Hepatocyte (in vitro differentiated cells): ENCODE measurements at regions not wholly inside any gene's neighbourhood (a gene's known extent, or its start where the extent isn't known, plus 50 kb on each side); places are given as distances from the start of the nearest gene placed in this dataset.

Experiments
- DNase-seq: peaks from one replicate; pipeline ENCODE4 v3.0.0-alpha.2; 2016; ENCODE audit warnings: low spot score
- H2AFZ ChIP-seq: fragments of 200-600 bp; sonication (generic); 2 replicates; pipeline ENCODE4 v1.6.0; 2016; ENCODE audit warnings: antibody characterized with exemption, mild to moderate bottlenecking
- H3K27ac ChIP-seq: fragments of 200-600 bp; sonication (generic); 2 replicates; pipeline ENCODE4 v1.5.1; 2016; ENCODE audit warnings: mild to moderate bottlenecking
- H3K27me3 ChIP-seq: fragments of 200-600 bp; sonication (generic); 2 replicates; pipeline ENCODE4 v1.6.1; 2016
- H3K36me3 ChIP-seq: fragments of 200-600 bp; sonication (generic); replicated peaks from 2 replicates; pipeline ENCODE4 v1.5.1; 2016; ENCODE audit warnings: low read depth; ENCODE audit not compliant: insufficient read depth
- H3K4me1 ChIP-seq: fragments of 200-600 bp; sonication (generic); 2 replicates; pipeline ENCODE4 v1.5.1; 2016; ENCODE audit warnings: mild to moderate bottlenecking, moderate library complexity; ENCODE audit not compliant: insufficient read depth
- H3K4me2 ChIP-seq: fragments of 200-600 bp; sonication (generic); 2 replicates; pipeline ENCODE4 v1.6.0; 2016
- H3K4me3 ChIP-seq: fragments of 200-600 bp; sonication (generic); 2 replicates; pipeline ENCODE4 v1.5.1; 2016; ENCODE audit warnings: mild to moderate bottlenecking
- H3K79me2 ChIP-seq: fragments of 200-600 bp; sonication (generic); 2 replicates; pipeline ENCODE4 v1.6.0; 2017; ENCODE audit warnings: mild to moderate bottlenecking
- H3K9me2 ChIP-seq: fragments of 200-600 bp; sonication (generic); replicated peaks from 2 replicates; pipeline ENCODE4 v1.6.0; 2017; ENCODE audit warnings: mild to moderate bottlenecking; ENCODE audit not compliant: insufficient read depth
- H3K9me3 ChIP-seq: fragments of 200-600 bp; sonication (generic); 2 replicates; pipeline ENCODE4 v1.5.1; 2016; ENCODE audit warnings: low read depth, mild to moderate bottlenecking
- H4K20me1 ChIP-seq: fragments of 200-600 bp; sonication (generic); 2 replicates; pipeline ENCODE4 v1.6.0; 2016; ENCODE audit warnings: mild to moderate bottlenecking; ENCODE audit not compliant: insufficient read depth, poor library complexity, severe bottlenecking
- CTCF ChIP-seq: fragments of 200-600 bp; sonication (generic); IDR thresholded peaks from 2 replicates; pipeline ENCODE4 v1.5.1; 2016; ENCODE audit warnings: antibody characterized with exemption, mild to moderate bottlenecking; ENCODE audit not compliant: poor library complexity
- EZH2 ChIP-seq: fragments of 200-600 bp; sonication (generic); IDR thresholded peaks from 2 replicates; pipeline ENCODE4 v1.6.1; 2016; ENCODE audit warnings: antibody characterized with exemption, mild to moderate bottlenecking, borderline replicate concordance
- EZH2phosphoT487 ChIP-seq: fragments of 200-600 bp; sonication (generic); IDR thresholded peaks from one replicate; pipeline ENCODE4 v1.6.1; 2018; ENCODE audit warnings: antibody characterized with exemption, mild to moderate bottlenecking, low read depth, moderate library complexity; ENCODE audit not compliant: unreplicated experiment, severe bottlenecking
- WGBS: methylation state at CpG from one replicate; pipeline ENCODE4 v1.1.6; 2016; ENCODE audit warnings: low lambda C conversion rate; ENCODE audit errors: missing lambda C conversion rate; 5-methylcytosine and 5-hydroxymethylcytosine counted together

GRCh38 chr4:85416094-85416493 is 58.9 kb upstream of the ARHGAP24 start:
- H3K27me3 ChIP-seq = no peaks in the 10 kb centered on the region
- no peaks in the 10 kb centered on the region for H3K79me2 ChIP-seq
- no peak overlapping the region for H3K4me3 ChIP-seq
- no peaks in the 10 kb centered on the region for H3K9me2 ChIP-seq
- 92% methylated on average over 2 of the region's 2 CpGs for WGBS
- H3K27ac ChIP-seq = no peak overlapping the region
- no peak for TF ChIP-seq CTCF
- no peak for TF ChIP-seq EZH2phosphoT487
- no peak for TF ChIP-seq EZH2
- no peaks in the 10 kb centered on the region for H3K9me3 ChIP-seq
- H2AFZ ChIP-seq = no peak overlapping the region
- H4K20me1 ChIP-seq = no peaks in the 10 kb centered on the region
- H3K36me3 ChIP-seq = no peaks in the 10 kb centered on the region
- no peak overlapping the region for H3K4me2 ChIP-seq
- no peaks in the 10 kb centered on the region for H3K4me1 ChIP-seq
- no peak for DNase-seq

GRCh38 chr4:85419103-85419502 is 55.8 kb upstream of the ARHGAP24 start:
- Histone ChIP-seq H4K20me1 (no peaks in the 10 kb centered on the region), H3K4me3 (no peak overlapping the region), H3K9me3 (no peaks in the 10 kb centered on the region), H2AFZ (no peak overlapping the region), H3K4me2 (no peak overlapping the region), H3K4me1 (no peaks in the 10 kb centered on the region), H3K9me2 (no peaks in the 10 kb centered on the region), H3K27ac (no peak overlapping the region), H3K79me2 (no peaks in the 10 kb centered on the region), H3K27me3 (no peaks in the 10 kb centered on the region), H3K36me3 (no peaks in the 10 kb centered on the region)
- DNase-seq = no peak
- WGBS = 95% methylated on average over 2 of the region's 2 CpGs
- TF ChIP-seq EZH2 = no peak
- TF ChIP-seq EZH2phosphoT487 = no peak
- no peak for TF ChIP-seq CTCF

- Histone ChIP-seq H2AFZ (no peak overlapping the region), H3K27ac (no peak overlapping the region), H3K4me2 (no peak overlapping the region), H3K9me2 (no peaks in the 10 kb centered on the region), H3K9me3 (no peaks in the 10 kb centered on the region), H3K36me3 (no peaks in the 10 kb centered on the region), H3K4me3 (no peak overlapping the region), H3K79me2 (no peaks in the 10 kb centered on the region), H3K27me3 (no peaks in the 10 kb centered on the region), H4K20me1 (no peaks in the 10 kb centered on the region), H3K4me1 (no peaks in the 10 kb centered on the region)
- TF ChIP-seq EZH2 = no peak
- TF ChIP-seq CTCF = no peak
- no peak for TF ChIP-seq EZH2phosphoT487
- no peak for DNase-seq
- 60% methylated on average over 6 of the region's 6 CpGs for WGBS
These were observed 54.1 kb upstream of the ARHGAP24 start for GRCh38 chr4:85420831-85421230.

- Histone ChIP-seq H3K4me1 (no peaks in the 10 kb centered on the region), H3K4me2 (no peak overlapping the region), H3K4me3 (no peak overlapping the region), H3K27ac (no peak overlapping the region), H3K27me3 (no peaks in the 10 kb centered on the region), H4K20me1 (no peaks in the 10 kb centered on the region), H2AFZ (no peak overlapping the region), H3K9me2 (no peaks in the 10 kb centered on the region), H3K36me3 (no peaks in the 10 kb centered on the region), H3K79me2 (no peaks in the 10 kb centered on the region), H3K9me3 (no peaks in the 10 kb centered on the region)
- WGBS = 94% methylated on average over 2 of the region's 2 CpGs
- no peak for TF ChIP-seq EZH2
- no peak for TF ChIP-seq EZH2phosphoT487
- TF ChIP-seq CTCF = no peak
- DNase-seq = no peak
These were observed 51.5 kb upstream of the ARHGAP24 start for GRCh38 chr4:85423431-85423830.
